Fibroblast of lung (primary cell): ENCODE measurements at regions not wholly inside any gene's neighbourhood (a gene's known extent, or its start where the extent isn't known, plus 50 kb on each side); places are given as distances from the start of the nearest gene placed in this dataset.

Experiments used
- EZH2 ChIP-seq: IDR thresholded peaks from 2 replicates; pipeline ENCODE4 v1.5.1; 2012; ENCODE audit warnings: low read length, control low read depth, mild to moderate bottlenecking; ENCODE audit errors: missing control alignments
- TF ChIP-seq, protein P1 (sequence below), 2 donors: IDR thresholded peaks in 1 of 2; conservative IDR thresholded peaks in 1 of 2; 1 replicate in 1 of 2; 2 replicates in 1 of 2; pipeline ENCODE4 v1.5.1; 2011 to 2012; ENCODE audit warnings: low read length in 2 of 2, control low read depth in 1 of 2, inconsistent platforms in 1 of 2, low read depth in 1 of 2, mild to moderate bottlenecking in 1 of 2

DNA sequence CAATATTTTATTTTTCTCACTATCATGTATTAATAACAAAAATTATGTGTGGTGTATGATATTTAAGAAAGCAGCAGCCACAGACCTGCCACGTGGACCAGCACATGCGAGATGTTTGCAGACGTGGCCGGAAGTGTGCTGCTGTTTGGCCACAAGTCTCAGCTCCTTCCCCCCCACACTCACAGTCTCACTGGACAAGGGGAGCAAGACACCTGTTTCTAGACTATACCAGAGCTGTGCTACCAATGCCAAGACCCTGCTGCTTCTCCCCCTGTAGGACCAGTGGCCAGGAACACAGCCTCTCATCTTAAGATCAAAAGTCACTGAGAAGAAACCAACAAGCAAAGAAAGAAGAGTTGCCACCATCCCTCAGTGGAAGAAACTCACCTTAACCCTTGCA is 258.9 kb upstream of the PPP2R2D start:
- TF ChIP-seq, protein P1, sequence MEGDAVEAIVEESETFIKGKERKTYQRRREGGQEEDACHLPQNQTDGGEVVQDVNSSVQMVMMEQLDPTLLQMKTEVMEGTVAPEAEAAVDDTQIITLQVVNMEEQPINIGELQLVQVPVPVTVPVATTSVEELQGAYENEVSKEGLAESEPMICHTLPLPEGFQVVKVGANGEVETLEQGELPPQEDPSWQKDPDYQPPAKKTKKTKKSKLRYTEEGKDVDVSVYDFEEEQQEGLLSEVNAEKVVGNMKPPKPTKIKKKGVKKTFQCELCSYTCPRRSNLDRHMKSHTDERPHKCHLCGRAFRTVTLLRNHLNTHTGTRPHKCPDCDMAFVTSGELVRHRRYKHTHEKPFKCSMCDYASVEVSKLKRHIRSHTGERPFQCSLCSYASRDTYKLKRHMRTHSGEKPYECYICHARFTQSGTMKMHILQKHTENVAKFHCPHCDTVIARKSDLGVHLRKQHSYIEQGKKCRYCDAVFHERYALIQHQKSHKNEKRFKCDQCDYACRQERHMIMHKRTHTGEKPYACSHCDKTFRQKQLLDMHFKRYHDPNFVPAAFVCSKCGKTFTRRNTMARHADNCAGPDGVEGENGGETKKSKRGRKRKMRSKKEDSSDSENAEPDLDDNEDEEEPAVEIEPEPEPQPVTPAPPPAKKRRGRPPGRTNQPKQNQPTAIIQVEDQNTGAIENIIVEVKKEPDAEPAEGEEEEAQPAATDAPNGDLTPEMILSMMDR (conservative IDR thresholded peaks at IDR 0.05 in 1 of 2, IDR thresholded peaks at IDR 0.05 in 1 of 2; ENCODE audit: low read depth in 1 of 2, low read length in 2 of 2), result no peak
- no peak for TF ChIP-seq EZH2
